Fibroblast of peridontal ligament (primary cell): ENCODE measurements at regions not wholly inside any gene's neighbourhood (a gene's known extent, or its start where the extent isn't known, plus 50 kb on each side); places are given as distances from the start of the nearest gene placed in this dataset.

Experiments
- DNase-seq: peaks from one replicate; pipeline ENCODE4 v3.0.0-alpha.2; 2010; ENCODE audit errors: extremely low read depth

- no peak for DNase-seq
Measured at GRCh38 chr12:62116986-62117385, 143.2 kb upstream of the USP15 start.

GRCh38 chr12:62123721-62124203 lies 136.4 kb upstream of the USP15 start:
- DNase-seq: peak; percentile 51

GRCh38 chr12:62127516-62127915 lies 132.7 kb upstream of the USP15 start:
- no peak for DNase-seq

GRCh38 chr12:62128175-62128975 lies 131.8 kb upstream of the USP15 start:
- DNase-seq: no peak

GRCh38 chr12:62129291-62129690 lies 130.9 kb upstream of the USP15 start:
- no peak for DNase-seq

GRCh38 chr12:62130402-62130801 lies 129.8 kb upstream of the USP15 start:
- DNase-seq: no peak

DNA sequence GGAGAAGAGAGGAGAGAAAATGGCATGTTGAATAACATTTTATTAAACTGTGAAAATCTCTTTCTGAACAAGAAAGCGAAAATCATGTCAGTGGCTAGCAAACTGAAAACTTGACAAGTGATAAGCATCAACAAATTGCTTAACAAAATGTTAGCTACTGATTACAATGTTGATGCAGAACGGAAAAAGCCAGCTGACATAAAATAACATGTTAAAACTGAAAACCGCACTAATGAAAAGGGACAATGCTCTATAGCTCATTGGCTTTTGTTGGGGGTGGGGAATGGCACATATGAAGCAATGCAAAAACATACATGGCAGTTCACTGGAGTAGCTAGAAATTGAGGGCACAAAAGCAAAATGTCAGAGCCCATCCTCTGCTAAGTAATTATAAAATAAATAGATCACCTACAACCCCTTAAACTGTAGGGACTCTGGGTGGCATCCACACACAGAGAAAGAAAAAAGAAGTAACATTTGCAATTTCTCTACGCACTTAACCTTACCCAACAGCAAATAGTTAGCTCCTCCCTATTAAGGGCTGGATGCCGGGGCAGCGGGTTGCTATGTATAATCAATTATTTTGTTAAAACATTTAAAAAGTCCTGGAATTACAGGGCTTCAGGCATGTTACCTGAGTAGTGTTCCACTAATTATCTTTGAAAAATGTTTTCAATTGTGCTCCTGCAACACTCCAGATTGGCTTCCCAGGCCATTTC lies 129.2 kb upstream of the USP15 start:
- no peak for DNase-seq

GRCh38 chr12:62133440-62133839 lies 126.8 kb upstream of the USP15 start:
- no peak for DNase-seq

DNA sequence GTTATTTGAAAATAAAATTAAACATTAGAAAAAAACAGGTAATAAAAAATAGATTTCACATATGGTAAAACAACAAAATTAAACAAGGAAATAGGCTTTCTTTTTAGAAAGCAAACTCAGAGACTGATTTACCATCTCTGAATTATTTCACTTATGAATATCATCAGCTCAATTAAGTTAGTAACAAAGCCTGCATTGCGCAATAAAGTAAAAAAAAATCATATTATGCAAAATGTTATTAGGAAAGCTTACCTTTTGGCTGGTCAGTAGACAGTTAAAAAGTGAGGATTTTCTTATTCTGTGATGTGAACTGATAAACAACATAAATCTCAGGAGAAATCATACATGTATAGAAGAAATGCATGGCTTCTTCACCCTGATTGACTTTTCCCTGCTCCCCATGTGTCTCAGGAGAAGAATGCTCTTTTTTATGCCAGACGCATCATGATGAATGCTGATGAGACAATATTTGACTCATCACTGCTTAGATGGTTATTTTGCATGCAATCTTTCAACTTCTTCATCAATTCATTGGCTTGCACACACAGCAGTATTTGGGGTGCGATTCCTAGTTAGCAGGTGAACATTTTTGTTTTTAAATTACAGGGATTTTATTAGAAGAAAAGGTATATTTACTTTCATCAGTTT lies 124.5 kb upstream of the USP15 start:
- no peak for DNase-seq

- DNase-seq: no peak
Measured at GRCh38 chr12:62136496-62136895, 123.7 kb upstream of the USP15 start.

GRCh38 chr12:62138527-62138926 lies 121.7 kb upstream of the USP15 start:
- DNase-seq: no peak

DNA sequence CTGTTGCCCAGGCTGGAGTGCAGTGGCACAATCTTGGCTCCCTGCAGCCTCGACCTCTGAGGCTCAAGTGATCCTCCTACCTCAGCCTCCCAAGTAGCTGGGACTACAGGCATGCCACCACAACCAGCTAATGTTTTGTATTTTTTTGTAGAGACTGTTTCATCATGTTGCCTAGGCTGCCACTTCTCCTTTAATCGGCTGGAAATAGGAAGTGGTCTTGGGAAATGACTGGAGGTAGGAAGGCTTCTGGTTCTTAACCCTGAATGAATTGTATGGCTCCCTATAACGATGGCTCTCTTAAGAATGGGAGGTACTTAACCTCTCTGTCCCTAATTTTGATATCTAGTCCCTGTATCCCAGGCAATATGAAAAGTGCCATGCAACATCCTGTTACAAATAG lies 113.9 kb upstream of the USP15 start:
- DNase-seq: no peak

- no peak for DNase-seq
Measured at GRCh38 chr12:62158013-62158412, 102.2 kb upstream of the USP15 start.

DNA sequence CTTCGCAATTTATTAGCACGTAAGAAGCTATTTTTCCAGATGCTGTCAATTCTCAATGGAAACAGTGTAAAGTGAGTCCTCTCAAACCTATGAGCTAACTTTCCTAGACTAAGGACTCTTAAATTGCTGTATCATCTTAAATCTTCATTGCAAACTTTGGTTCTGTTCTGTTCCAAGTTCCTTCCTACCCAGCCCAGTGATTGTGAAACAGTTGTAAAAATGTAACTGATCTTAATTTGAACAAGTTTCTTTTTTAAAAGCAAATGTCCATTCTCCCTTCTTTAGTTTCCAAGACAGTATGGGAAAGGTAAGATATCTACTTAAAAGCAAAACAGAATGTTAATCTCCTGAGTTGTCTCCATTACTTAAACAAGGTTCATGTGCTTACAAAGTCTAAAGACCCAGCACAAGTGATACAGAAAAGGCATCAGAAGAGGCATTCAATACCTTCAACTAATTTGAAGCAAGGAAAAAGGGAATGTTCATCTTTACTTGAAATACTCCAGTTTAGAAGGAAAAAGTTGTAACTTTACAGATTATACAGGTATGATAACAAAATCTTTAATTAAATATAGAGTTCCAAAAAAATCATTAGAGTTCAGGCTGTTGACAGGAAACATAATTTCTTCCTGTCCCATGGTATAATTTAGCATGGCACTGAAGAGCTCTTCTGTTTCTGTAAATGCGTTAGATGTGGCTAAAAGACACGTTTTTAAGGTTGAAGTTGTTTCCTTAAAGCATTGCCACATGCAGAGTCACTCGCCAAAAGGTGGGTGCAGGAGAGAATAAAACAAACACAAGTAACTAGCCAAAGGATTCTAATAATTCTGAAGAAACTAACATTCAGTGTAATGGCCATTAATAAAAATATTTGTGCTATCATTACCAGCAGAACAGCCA lies 101.5 kb upstream of the USP15 start:
- DNase-seq: no peak

- no peak for DNase-seq
Measured at GRCh38 chr12:62162214-62162613, 98.0 kb upstream of the USP15 start.

DNA sequence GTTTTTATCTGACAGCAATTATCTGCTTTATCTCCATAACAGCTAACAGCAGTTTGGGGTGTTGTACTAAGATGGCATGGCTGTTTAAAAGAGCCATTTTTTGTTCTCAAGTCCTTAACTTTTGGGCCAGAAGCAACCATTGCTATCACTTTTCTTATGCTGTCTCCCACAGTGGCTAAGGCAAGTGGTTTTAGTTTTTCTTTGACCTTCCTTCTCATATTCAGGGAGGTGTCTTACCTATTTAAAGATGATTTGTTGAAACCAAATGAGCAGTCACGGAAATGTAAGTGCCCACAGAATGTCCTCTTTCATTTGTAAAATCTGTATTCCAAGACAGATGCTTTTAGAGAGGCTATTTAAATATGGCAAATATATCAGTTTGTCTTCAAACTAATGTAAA lies 96.8 kb upstream of the USP15 start:
- DNase-seq: no peak

DNA sequence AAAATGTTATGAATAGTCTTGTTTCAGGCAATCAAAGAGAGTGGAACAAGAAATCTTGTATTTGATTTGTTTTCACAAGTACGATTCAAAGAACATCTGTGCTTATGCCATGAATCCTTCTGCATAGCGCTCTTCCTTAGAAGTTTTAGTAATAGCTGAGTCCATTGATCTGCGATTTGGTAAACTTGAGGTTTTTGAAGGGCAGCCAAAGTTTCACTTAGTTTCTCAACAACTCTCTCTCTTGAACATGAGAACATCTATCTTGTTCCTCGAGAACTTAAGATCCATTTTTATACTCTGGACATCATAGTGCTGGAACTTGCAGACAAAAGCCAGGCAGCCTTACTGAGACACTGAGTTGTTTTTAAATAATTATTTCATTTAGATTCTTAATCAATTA lies 96.2 kb upstream of the USP15 start:
- peak; percentile 2 for DNase-seq

DNA sequence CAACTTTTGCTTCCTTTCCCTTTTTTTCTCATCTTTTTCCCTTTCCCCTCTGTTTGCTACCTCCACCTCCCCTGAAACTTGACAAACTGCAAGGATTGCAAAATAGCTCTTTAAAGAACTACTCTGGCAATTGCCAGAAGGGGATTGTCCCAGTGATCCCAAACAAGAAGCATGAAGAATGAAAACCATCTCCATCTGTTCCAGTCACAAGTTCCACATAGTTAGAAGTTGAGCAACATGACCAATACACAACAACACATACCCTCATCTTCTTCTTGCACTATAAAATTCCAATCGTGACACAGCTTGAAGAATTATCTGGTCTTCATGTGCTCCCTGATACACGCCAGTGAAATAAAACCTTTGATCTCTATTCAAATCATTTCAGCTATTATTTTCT lies 93.7 kb upstream of the USP15 start:
- DNase-seq: no peak

- no peak for DNase-seq
Measured at GRCh38 chr12:62168411-62168810, 91.8 kb upstream of the USP15 start.

- no peak for DNase-seq
Measured at GRCh38 chr12:62170241-62170640, 90.0 kb upstream of the USP15 start.

DNA sequence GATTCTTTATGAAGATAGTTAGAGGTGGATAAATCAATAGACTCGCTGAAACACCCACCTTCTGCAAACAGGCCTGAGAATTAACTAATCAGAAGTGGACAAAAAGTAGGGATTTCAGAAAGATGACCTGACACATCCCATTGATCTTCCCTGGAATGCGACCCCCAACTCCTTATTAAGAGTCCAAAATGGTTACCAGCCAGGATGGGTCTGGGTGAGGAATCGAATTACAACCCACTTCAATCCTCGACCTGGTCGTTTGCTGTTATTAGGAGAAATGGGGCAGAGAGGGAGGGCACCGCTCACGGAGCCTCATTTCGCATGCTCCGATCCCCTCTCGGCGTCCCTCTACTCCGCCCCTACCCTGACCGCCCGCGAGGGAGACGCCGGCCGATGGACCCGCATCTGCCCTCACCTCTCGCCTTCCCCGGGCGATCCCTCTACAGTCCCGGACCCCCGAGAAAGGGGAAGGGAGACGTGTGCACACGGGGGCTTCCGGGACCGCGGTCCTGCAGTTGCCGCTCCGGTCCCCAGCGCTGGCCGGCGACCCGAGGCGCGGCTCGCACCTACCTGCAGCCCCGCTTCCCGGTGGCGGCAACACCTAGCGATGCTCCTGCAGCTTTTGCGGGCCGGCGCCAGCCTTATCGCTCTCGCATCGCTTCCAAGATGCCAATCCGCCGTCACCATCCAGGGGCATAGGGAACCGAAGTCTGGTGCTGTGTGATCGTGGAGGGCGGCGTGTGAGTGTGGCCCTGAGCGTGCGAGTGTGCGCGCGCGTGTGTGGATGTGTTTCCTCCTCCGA lies 69.3 kb upstream of the USP15 start:
- DNase-seq: no peak
